ENCODE measurements at regions not wholly inside any gene's neighbourhood (a gene's known extent, or its start where the extent isn't known, plus 50 kb on each side); places are given as distances from the start of the nearest gene placed in this dataset.

DNA sequence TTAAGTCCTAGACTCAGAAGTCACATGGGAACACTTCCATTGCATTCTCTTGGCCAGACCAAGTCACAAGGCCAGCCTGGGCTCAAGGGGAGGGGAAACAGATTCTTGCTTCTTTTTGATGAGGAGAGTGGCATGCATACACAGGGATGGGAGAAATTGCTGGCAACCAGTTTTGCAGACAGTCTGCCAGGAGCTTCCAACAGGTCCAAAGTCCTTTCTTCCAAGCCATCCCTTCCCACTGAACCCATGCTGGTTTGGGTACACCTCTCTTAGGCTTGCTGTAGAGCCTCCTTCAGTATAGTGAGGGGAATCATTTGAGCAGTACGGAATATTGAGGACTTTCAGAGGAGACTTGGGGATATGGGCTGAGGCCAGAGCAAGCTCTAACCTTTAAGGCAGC lies 267.8 kb downstream of the BCOR start:
- no peak overlapping the region for H3K23ac ChIP-seq (ENCODE audit: low read length in 2 of 2)
- H3K4me2 ChIP-seq (ENCODE audit: low read length, poor library complexity, severe bottlenecking), result no peak overlapping the region
- DNase-seq, result no peak
- H2BK120ac ChIP-seq (ENCODE audit: low read depth, low read length), result no peak overlapping the region
- no peak overlapping the region for H3K4ac ChIP-seq (ENCODE audit: low read depth in 1 of 2, low read length in 2 of 2)
- H4K8ac ChIP-seq (ENCODE audit: low read length), result no peak overlapping the region
- peaks cover 14% of the 10 kb centered on the region for H3K9me3 ChIP-seq (ENCODE audit: control insufficient read depth, low read length)
- no peaks in the 10 kb centered on the region for H3K79me1 ChIP-seq (replicated peaks; ENCODE audit: low read length, poor library complexity, severe bottlenecking)
- H3K14ac ChIP-seq (ENCODE audit: low read length in 2 of 2), result no peak overlapping the region
- no peak overlapping the region for H2AFZ ChIP-seq (ENCODE audit: low read depth, low read length)
- no peaks in the 10 kb centered on the region for H3K36me3 ChIP-seq (ENCODE audit: control insufficient read depth in 1 of 2, insufficient read depth in 2 of 2, low read depth in 1 of 2, low read length in 2 of 2)
- H3K27me3 ChIP-seq (ENCODE audit: control insufficient read depth in 1 of 2, insufficient read depth in 1 of 2, low read length in 2 of 2), result peaks cover 0 to 77% of the 10 kb centered on the region in 2 experiments
- WGBS, result 88% methylated on average over 1 of the region's 1 CpG
- H3K9ac ChIP-seq (ENCODE audit: low read length), result no peak overlapping the region
- H3K4me1 ChIP-seq (ENCODE audit: control insufficient read depth, insufficient read depth, low read depth, low read length), result peaks cover 10% of the 10 kb centered on the region
- no peak overlapping the region for H2BK15ac ChIP-seq (ENCODE audit: low read depth, poor library complexity, severe bottlenecking)
- H3K27ac ChIP-seq (ENCODE audit: low read length, poor library complexity, severe bottlenecking), result no peak overlapping the region
- H2BK5ac ChIP-seq (ENCODE audit: low read depth, low read length, poor library complexity, severe bottlenecking), result no peak overlapping the region
- peak overlapping the region in 1 of 2 experiments; percentile 25 for H2BK12ac ChIP-seq (ENCODE audit: low read length in 2 of 2)
- H3K18ac ChIP-seq (ENCODE audit: low read depth in 1 of 2, low read length in 2 of 2), result no peak overlapping the region
- peak overlapping the region; percentile 2 for H4K91ac ChIP-seq (ENCODE audit: low read length)
- no peak overlapping the region for H3K4me3 ChIP-seq (ENCODE audit: insufficient read depth in 1 of 2, low read depth in 1 of 2, low read length in 2 of 2)
- no peak overlapping the region for H2AK5ac ChIP-seq (ENCODE audit: low read length, severe bottlenecking)

DNA sequence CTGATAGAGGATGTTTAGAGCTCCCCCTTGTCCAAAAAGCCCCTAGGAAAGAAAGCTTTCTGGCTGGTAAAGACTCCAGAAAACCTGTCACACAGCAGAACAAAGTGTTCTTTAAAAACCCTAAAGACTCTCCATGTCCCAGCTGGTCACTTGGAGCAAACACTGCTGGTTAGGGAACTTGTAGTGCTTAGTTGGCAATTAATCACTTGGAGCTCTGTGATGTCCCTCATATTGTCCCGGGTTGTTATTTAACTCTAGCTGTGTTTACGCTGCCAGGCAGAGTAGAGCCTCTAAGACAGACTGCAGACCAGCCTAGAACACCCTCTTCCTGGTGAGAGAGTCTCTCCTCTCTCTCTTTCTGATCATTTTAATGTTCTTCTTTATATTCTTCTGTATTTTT lies 267.3 kb downstream of the BCOR start:
- no peak overlapping the region for H3K27ac ChIP-seq (ENCODE audit: low read length, poor library complexity, severe bottlenecking)
- DNase-seq, result no peak
- H4K8ac ChIP-seq (ENCODE audit: low read length), result no peak overlapping the region
- H3K36me3 ChIP-seq (ENCODE audit: control insufficient read depth in 1 of 2, insufficient read depth in 2 of 2, low read depth in 1 of 2, low read length in 2 of 2), result no peaks in the 10 kb centered on the region
- peaks cover 14% of the 10 kb centered on the region for H3K9me3 ChIP-seq (ENCODE audit: control insufficient read depth, low read length)
- no peak overlapping the region for H2BK12ac ChIP-seq (ENCODE audit: low read length in 2 of 2)
- no peak overlapping the region for H4K91ac ChIP-seq (ENCODE audit: low read length)
- WGBS, result no CpG with 5 or more reads among the region's 2 CpGs
- H2BK5ac ChIP-seq (ENCODE audit: low read depth, low read length, poor library complexity, severe bottlenecking), result no peak overlapping the region
- H3K4ac ChIP-seq (ENCODE audit: low read depth in 1 of 2, low read length in 2 of 2), result no peak overlapping the region
- no peak overlapping the region for H3K23ac ChIP-seq (ENCODE audit: low read length in 2 of 2)
- no peak overlapping the region for H3K9ac ChIP-seq (ENCODE audit: low read length)
- no peak overlapping the region for H3K4me2 ChIP-seq (ENCODE audit: low read length, poor library complexity, severe bottlenecking)
- no peak overlapping the region for H2BK15ac ChIP-seq (ENCODE audit: low read depth, poor library complexity, severe bottlenecking)
- peaks cover 10% of the 10 kb centered on the region for H3K4me1 ChIP-seq (ENCODE audit: control insufficient read depth, insufficient read depth, low read depth, low read length)
- H3K4me3 ChIP-seq (ENCODE audit: insufficient read depth in 1 of 2, low read depth in 1 of 2, low read length in 2 of 2), result no peak overlapping the region
- H3K27me3 ChIP-seq (ENCODE audit: control insufficient read depth in 1 of 2, insufficient read depth in 1 of 2, low read length in 2 of 2), result peaks cover 0 to 74% of the 10 kb centered on the region in 2 experiments
- no peak overlapping the region for H2AFZ ChIP-seq (ENCODE audit: low read depth, low read length)
- H3K18ac ChIP-seq (ENCODE audit: low read depth in 1 of 2, low read length in 2 of 2), result no peak overlapping the region
- H2BK120ac ChIP-seq (ENCODE audit: low read depth, low read length), result no peak overlapping the region
- no peak overlapping the region for H3K14ac ChIP-seq (ENCODE audit: low read length in 2 of 2)
- no peak overlapping the region for H2AK5ac ChIP-seq (ENCODE audit: low read length, severe bottlenecking)
- H3K79me1 ChIP-seq (replicated peaks; ENCODE audit: low read length, poor library complexity, severe bottlenecking), result no peaks in the 10 kb centered on the region

DNA sequence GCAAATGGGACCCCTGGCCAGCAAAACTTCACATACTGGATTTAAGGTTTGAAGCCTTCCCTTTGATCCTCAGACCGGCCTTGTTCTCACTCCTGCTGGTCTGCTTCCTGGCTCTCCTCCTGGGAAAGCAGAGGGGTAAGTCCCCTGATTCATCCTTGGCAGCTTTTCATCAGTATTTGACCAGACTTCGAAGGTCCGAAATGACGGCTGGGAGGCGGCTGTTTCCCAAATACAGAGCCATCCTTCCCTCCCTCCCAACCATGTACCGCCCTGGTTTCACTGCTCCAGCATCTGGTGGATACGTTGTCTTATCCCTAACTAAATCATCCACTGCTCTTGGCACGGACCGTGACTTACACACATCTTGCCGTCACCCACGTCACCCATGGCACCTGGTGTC lies 265.5 kb downstream of the BCOR start:
- no peak overlapping the region for H3K4me3 ChIP-seq (ENCODE audit: insufficient read depth in 1 of 2, low read depth in 1 of 2, low read length in 2 of 2)
- peaks cover 1% of the 10 kb centered on the region for H3K4me1 ChIP-seq (ENCODE audit: control insufficient read depth, insufficient read depth, low read depth, low read length)
- no peak overlapping the region for H4K8ac ChIP-seq (ENCODE audit: low read length)
- H2BK5ac ChIP-seq (ENCODE audit: low read depth, low read length, poor library complexity, severe bottlenecking), result no peak overlapping the region
- H3K27ac ChIP-seq (ENCODE audit: low read length, poor library complexity, severe bottlenecking), result no peak overlapping the region
- no peak overlapping the region for H3K14ac ChIP-seq (ENCODE audit: low read length in 2 of 2)
- DNase-seq, result no peak
- no peak overlapping the region for H2BK120ac ChIP-seq (ENCODE audit: low read depth, low read length)
- WGBS, result 91% methylated on average over 11 of the region's 11 CpGs
- no peaks in the 10 kb centered on the region for H3K79me1 ChIP-seq (replicated peaks; ENCODE audit: low read length, poor library complexity, severe bottlenecking)
- no peak overlapping the region for H2BK15ac ChIP-seq (ENCODE audit: low read depth, poor library complexity, severe bottlenecking)
- H3K36me3 ChIP-seq (ENCODE audit: control insufficient read depth in 1 of 2, insufficient read depth in 2 of 2, low read depth in 1 of 2, low read length in 2 of 2), result no peaks in the 10 kb centered on the region
- peaks cover 0 to 68% of the 10 kb centered on the region in 2 experiments for H3K27me3 ChIP-seq (ENCODE audit: control insufficient read depth in 1 of 2, insufficient read depth in 1 of 2, low read length in 2 of 2)
- H3K23ac ChIP-seq (ENCODE audit: low read length in 2 of 2), result no peak overlapping the region
- no peak overlapping the region for H4K91ac ChIP-seq (ENCODE audit: low read length)
- no peak overlapping the region for H3K4ac ChIP-seq (ENCODE audit: low read depth in 1 of 2, low read length in 2 of 2)
- H3K9ac ChIP-seq (ENCODE audit: low read length), result no peak overlapping the region
- no peak overlapping the region for H3K4me2 ChIP-seq (ENCODE audit: low read length, poor library complexity, severe bottlenecking)
- H2AFZ ChIP-seq (ENCODE audit: low read depth, low read length), result no peak overlapping the region
- H3K9me3 ChIP-seq (ENCODE audit: control insufficient read depth, low read length), result peaks cover 14% of the 10 kb centered on the region
- H2AK5ac ChIP-seq (ENCODE audit: low read length, severe bottlenecking), result no peak overlapping the region
- no peak overlapping the region for H2BK12ac ChIP-seq (ENCODE audit: low read length in 2 of 2)
- H3K18ac ChIP-seq (ENCODE audit: low read depth in 1 of 2, low read length in 2 of 2), result no peak overlapping the region

DNA sequence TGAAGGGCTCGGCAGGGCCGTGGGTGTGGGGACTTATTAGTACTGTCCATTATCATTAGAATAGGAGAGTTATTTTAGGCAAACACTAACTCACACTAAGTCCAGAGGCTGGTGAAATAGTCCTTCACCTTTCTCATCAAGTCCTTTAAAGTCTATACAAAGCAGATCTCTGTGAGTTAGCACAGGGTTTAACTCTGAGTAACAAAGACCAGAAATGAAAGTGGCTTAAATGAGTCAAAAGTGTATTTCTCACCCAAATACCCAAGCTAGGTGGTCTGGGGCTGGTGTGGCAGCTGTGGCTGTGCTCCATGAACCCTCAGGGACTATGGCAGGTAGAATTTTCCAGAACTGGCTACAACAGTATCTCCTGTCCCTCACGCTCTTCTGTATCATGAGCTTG lies 263.2 kb downstream of the BCOR start:
- Histone ChIP-seq H3K4me1 (ENCODE audit: control insufficient read depth, insufficient read depth, low read depth, low read length) (no peaks in the 10 kb centered on the region), H3K4ac (ENCODE audit: low read depth in 1 of 2, low read length in 2 of 2) (no peak overlapping the region), H2BK5ac (ENCODE audit: low read depth, low read length, poor library complexity, severe bottlenecking) (no peak overlapping the region), H2AFZ (ENCODE audit: low read depth, low read length) (no peak overlapping the region), H3K27ac (ENCODE audit: low read length, poor library complexity, severe bottlenecking) (no peak overlapping the region), H3K14ac (ENCODE audit: low read length in 2 of 2) (no peak overlapping the region), H3K9ac (ENCODE audit: low read length) (no peak overlapping the region), H2BK12ac (ENCODE audit: low read length in 2 of 2) (no peak overlapping the region), H3K27me3 (ENCODE audit: control insufficient read depth in 1 of 2, insufficient read depth in 1 of 2, low read length in 2 of 2) (peaks cover 0 to 70% of the 10 kb centered on the region in 2 experiments), H3K4me3 (ENCODE audit: insufficient read depth in 1 of 2, low read depth in 1 of 2, low read length in 2 of 2) (no peak overlapping the region), H2AK5ac (ENCODE audit: low read length, severe bottlenecking) (no peak overlapping the region), H3K79me1 (replicated peaks; ENCODE audit: low read length, poor library complexity, severe bottlenecking) (no peaks in the 10 kb centered on the region), H4K8ac (ENCODE audit: low read length) (no peak overlapping the region), H2BK120ac (ENCODE audit: low read depth, low read length) (no peak overlapping the region), H3K36me3 (ENCODE audit: control insufficient read depth in 1 of 2, insufficient read depth in 2 of 2, low read depth in 1 of 2, low read length in 2 of 2) (no peaks in the 10 kb centered on the region), H2BK15ac (ENCODE audit: low read depth, poor library complexity, severe bottlenecking) (no peak overlapping the region), H3K18ac (ENCODE audit: low read depth in 1 of 2, low read length in 2 of 2) (no peak overlapping the region), H3K23ac (ENCODE audit: low read length in 2 of 2) (no peak overlapping the region), H3K4me2 (ENCODE audit: low read length, poor library complexity, severe bottlenecking) (no peak overlapping the region), H4K91ac (ENCODE audit: low read length) (no peak overlapping the region), H3K9me3 (ENCODE audit: control insufficient read depth, low read length) (peaks cover 6% of the 10 kb centered on the region)
- DNase-seq, result no peak
- WGBS, result no CpG with 5 or more reads among the region's 3 CpGs
